ENCODE measurements at regions not wholly inside any gene's neighbourhood (a gene's known extent, or its start where the extent isn't known, plus 50 kb on each side); places are given as distances from the start of the nearest gene placed in this dataset.

GRCh38 chr2:17069564-17069963 lies 403.9 kb upstream of the CYRIA start:
- peak; percentile 14 for DNase-seq (ENCODE audit: low read depth)

- DNase-seq (ENCODE audit: low read depth): no peak
Observed at GRCh38 chr2:17068021-17068420, 402.4 kb upstream of the CYRIA start.

GRCh38 chr2:17065536-17065935 lies 399.9 kb upstream of the CYRIA start:
- DNase-seq (ENCODE audit: low read depth): no peak

GRCh38 chr2:17061028-17061427 lies 395.4 kb upstream of the CYRIA start:
- no peak for DNase-seq (ENCODE audit: low read depth)

- no peak for DNase-seq (ENCODE audit: low read depth)
Observed at GRCh38 chr2:17059458-17059857, 393.8 kb upstream of the CYRIA start.

- DNase-seq (ENCODE audit: low read depth): no peak
Observed at GRCh38 chr2:17058772-17059402, 393.3 kb upstream of the CYRIA start.

- DNase-seq (ENCODE audit: low read depth): peak; percentile 15
Observed at GRCh38 chr2:17057109-17058017, 391.7 kb upstream of the CYRIA start.

GRCh38 chr2:17056236-17056635 lies 390.6 kb upstream of the CYRIA start:
- no peak for DNase-seq (ENCODE audit: low read depth)

- DNase-seq (ENCODE audit: low read depth): no peak
Observed at GRCh38 chr2:17052001-17052400, 386.4 kb upstream of the CYRIA start.

- DNase-seq (ENCODE audit: low read depth): no peak
Observed at GRCh38 chr2:17051538-17051937, 385.9 kb upstream of the CYRIA start.

GRCh38 chr2:17043173-17043572 lies 377.5 kb upstream of the CYRIA start:
- DNase-seq (ENCODE audit: low read depth): peak; percentile 65

- DNase-seq (ENCODE audit: low read depth): no peak
Observed at GRCh38 chr2:17036361-17036760, 370.7 kb upstream of the CYRIA start.

- peak; percentile 64 for DNase-seq (ENCODE audit: low read depth)
Observed at GRCh38 chr2:17035010-17035409, 369.4 kb upstream of the CYRIA start.

- no peak for DNase-seq (ENCODE audit: low read depth)
Observed at GRCh38 chr2:17030047-17030446, 364.4 kb upstream of the CYRIA start.

GRCh38 chr2:17012297-17012696 lies 346.7 kb upstream of the CYRIA start:
- no peak for DNase-seq (ENCODE audit: low read depth)

- no peak for DNase-seq (ENCODE audit: low read depth)
Observed at GRCh38 chr2:17010104-17010503, 344.5 kb upstream of the CYRIA start.

GRCh38 chr2:17000184-17000482 lies 334.5 kb upstream of the CYRIA start:
- no peak for DNase-seq (ENCODE audit: low read depth)

- no peak for DNase-seq (ENCODE audit: low read depth)
Observed at GRCh38 chr2:16999347-17000183, 333.9 kb upstream of the CYRIA start.

- DNase-seq (ENCODE audit: low read depth): no peak
Observed at GRCh38 chr2:16978301-16978700, 312.7 kb upstream of the CYRIA start.

GRCh38 chr2:16974688-16975087 lies 309.1 kb upstream of the CYRIA start:
- DNase-seq (ENCODE audit: low read depth): no peak

GRCh38 chr2:16973586-16974286 lies 308.1 kb upstream of the CYRIA start:
- DNase-seq (ENCODE audit: low read depth): no peak

- no peak for DNase-seq (ENCODE audit: low read depth)
Observed at GRCh38 chr2:16972276-16972675, 306.6 kb upstream of the CYRIA start.
